ENCODE measurements at regions not wholly inside any gene's neighbourhood (a gene's known extent, or its start where the extent isn't known, plus 50 kb on each side); places are given as distances from the start of the nearest gene placed in this dataset.

GRCh38 chr17:13973960-13974651, 95.2 kb upstream of the COX10 start:
- Mint-ChIP-seq H3K4me3 (ENCODE audit: low read depth) (no peak overlapping the region), H3K4me1 (ENCODE audit: low read depth) (peaks cover 7% of the 10 kb centered on the region), H3K27me3 (peaks cover 16% of the 10 kb centered on the region), H3K9me3 (ENCODE audit: low read depth) (peaks cover 3% of the 10 kb centered on the region), H3K36me3 (ENCODE audit: insufficient read depth) (peaks cover 8% of the 10 kb centered on the region), H3K27ac (no peak overlapping the region)
- DNase-seq (ENCODE audit: low spot score, unreplicated experiment): no peak
- TF ChIP-seq CTCF (IDR thresholded peaks at IDR 0.05; ENCODE audit: unreplicated experiment): no peak

GRCh38 chr17:13977837-13978236, 91.5 kb upstream of the COX10 start:
- DNase-seq (ENCODE audit: low spot score, unreplicated experiment): no peak
- H3K36me3 Mint-ChIP-seq (ENCODE audit: insufficient read depth): peaks cover 14% of the 10 kb centered on the region
- H3K27me3 Mint-ChIP-seq: no peaks in the 10 kb centered on the region
- peaks cover 6% of the 10 kb centered on the region for H3K9me3 Mint-ChIP-seq (ENCODE audit: low read depth)
- peaks cover 3% of the 10 kb centered on the region for H3K4me1 Mint-ChIP-seq (ENCODE audit: low read depth)
- H3K4me3 Mint-ChIP-seq (ENCODE audit: low read depth): no peak overlapping the region
- H3K27ac Mint-ChIP-seq: no peak overlapping the region
- TF ChIP-seq CTCF (IDR thresholded peaks at IDR 0.05; ENCODE audit: unreplicated experiment): no peak

- no peak for DNase-seq (ENCODE audit: low spot score, unreplicated experiment)
- TF ChIP-seq CTCF (IDR thresholded peaks at IDR 0.05; ENCODE audit: unreplicated experiment): no peak
- Mint-ChIP-seq H3K27ac (no peak overlapping the region), H3K27me3 (no peaks in the 10 kb centered on the region), H3K9me3 (ENCODE audit: low read depth) (peaks cover 6% of the 10 kb centered on the region), H3K4me1 (ENCODE audit: low read depth) (peaks cover 3% of the 10 kb centered on the region), H3K4me3 (ENCODE audit: low read depth) (no peak overlapping the region), H3K36me3 (ENCODE audit: insufficient read depth) (peaks cover 14% of the 10 kb centered on the region)
Measured at GRCh38 chr17:13978478-13978877, 90.8 kb upstream of the COX10 start.

GRCh38 chr17:13981881-13982280, 87.4 kb upstream of the COX10 start:
- Mint-ChIP-seq H3K27ac (no peak overlapping the region), H3K4me3 (ENCODE audit: low read depth) (no peak overlapping the region), H3K9me3 (ENCODE audit: low read depth) (peaks cover 8% of the 10 kb centered on the region), H3K36me3 (ENCODE audit: insufficient read depth) (peaks cover 6% of the 10 kb centered on the region), H3K27me3 (no peaks in the 10 kb centered on the region), H3K4me1 (ENCODE audit: low read depth) (peaks cover 4% of the 10 kb centered on the region)
- no peak for TF ChIP-seq CTCF (IDR thresholded peaks at IDR 0.05; ENCODE audit: unreplicated experiment)
- DNase-seq (ENCODE audit: low spot score, unreplicated experiment): no peak

- H3K36me3 Mint-ChIP-seq (ENCODE audit: insufficient read depth): peaks cover 5% of the 10 kb centered on the region
- H3K27me3 Mint-ChIP-seq: peaks cover 2% of the 10 kb centered on the region
- no peak for TF ChIP-seq CTCF (IDR thresholded peaks at IDR 0.05; ENCODE audit: unreplicated experiment)
- peaks cover 4% of the 10 kb centered on the region for H3K4me1 Mint-ChIP-seq (ENCODE audit: low read depth)
- DNase-seq (ENCODE audit: low spot score, unreplicated experiment): no peak
- H3K9me3 Mint-ChIP-seq (ENCODE audit: low read depth): peaks cover 8% of the 10 kb centered on the region
- no peak overlapping the region for H3K27ac Mint-ChIP-seq
- no peak overlapping the region for H3K4me3 Mint-ChIP-seq (ENCODE audit: low read depth)
Measured at GRCh38 chr17:13984956-13985355, 84.3 kb upstream of the COX10 start.
